Stimulated activated CD8-positive, alpha-beta memory T cell treated with anti-CD3 and anti-CD28 coated beads, Interleukin-4, amount 100 ng/mL, for 4 hours (primary cell): ENCODE measurements at regions not wholly inside any gene's neighbourhood (a gene's known extent, or its start where the extent isn't known, plus 50 kb on each side); places are given as distances from the start of the nearest gene placed in this dataset.
"Not testable (repeated sequence)": the region's sequence is repeated elsewhere in the genome, so short reads cannot be mapped to it uniquely, and the experiment has no call there.

Source experiments
- DNase-seq, 2 donors: peaks; one replicate each; pipeline ENCODE4 v3.0.0-alpha.2; 2020; ENCODE audit warnings: low read depth in 2 of 2, low spot score in 1 of 2

DNA sequence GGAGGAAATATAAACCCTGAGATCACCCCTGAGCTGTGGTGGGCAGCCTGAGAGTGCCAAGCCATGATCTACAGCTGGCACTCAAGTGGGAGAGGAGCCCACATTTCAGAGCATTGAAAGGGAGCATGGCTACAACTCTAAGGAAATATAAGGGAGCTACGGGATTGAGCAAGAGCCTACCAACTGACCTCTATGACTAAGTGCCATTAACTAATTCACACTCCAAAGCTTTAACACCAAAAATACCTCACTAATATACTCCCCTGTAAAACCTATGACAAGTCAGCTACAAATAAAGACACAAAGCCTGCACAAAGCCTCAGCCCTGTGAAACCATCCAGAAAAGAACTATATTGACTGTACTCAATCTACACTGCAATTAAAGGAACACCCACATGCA, 286.8 kb upstream of the RPS23 start:
- no peak for DNase-seq

GRCh38 chr5:82563745-82564144, 285.6 kb upstream of the RPS23 start:
- no peak for DNase-seq

DNA sequence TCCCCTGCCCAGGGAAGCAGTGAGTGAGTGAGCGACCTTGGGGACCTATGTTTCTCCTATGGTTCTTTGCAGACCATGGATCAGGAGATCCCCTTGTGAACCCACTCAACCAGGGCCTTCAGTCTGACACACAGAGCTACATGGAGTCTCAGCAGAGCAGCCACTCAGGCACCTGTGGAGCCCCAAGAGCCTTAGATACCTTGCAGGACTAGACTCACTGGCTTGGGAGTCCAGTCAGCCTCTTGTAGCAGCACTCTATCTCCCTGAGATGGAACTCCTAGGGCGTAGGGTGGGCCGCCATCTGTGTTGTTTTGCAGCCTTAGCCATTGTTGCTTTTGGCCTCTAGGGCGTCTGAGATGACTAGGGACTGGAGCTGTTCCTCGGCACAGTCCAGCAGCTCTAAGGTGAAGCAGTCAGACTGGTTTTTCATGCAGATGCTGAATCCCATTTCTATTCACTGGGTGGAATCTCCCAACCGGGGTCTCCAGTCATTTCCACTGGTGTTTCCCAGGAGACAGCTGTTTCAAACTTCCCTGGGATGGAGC, 284.6 kb upstream of the RPS23 start:
- DNase-seq: no peak

- no peak for DNase-seq
Observed at GRCh38 chr5:82561797-82562196, 283.6 kb upstream of the RPS23 start.

- DNase-seq: no peak
Observed at GRCh38 chr5:82560969-82561368, 282.8 kb upstream of the RPS23 start.

- DNase-seq: no peak
Observed at GRCh38 chr5:82560561-82560960, 282.4 kb upstream of the RPS23 start.

- no peak for DNase-seq
Observed at GRCh38 chr5:82551840-82552385, 273.8 kb upstream of the RPS23 start.

- DNase-seq: no peak
Observed at GRCh38 chr5:82551192-82551591, 273.0 kb upstream of the RPS23 start.

GRCh38 chr5:82549263-82549662, 271.1 kb upstream of the RPS23 start:
- no peak for DNase-seq

- DNase-seq: no peak
Observed at GRCh38 chr5:82544004-82544403, 265.9 kb upstream of the RPS23 start.

DNA sequence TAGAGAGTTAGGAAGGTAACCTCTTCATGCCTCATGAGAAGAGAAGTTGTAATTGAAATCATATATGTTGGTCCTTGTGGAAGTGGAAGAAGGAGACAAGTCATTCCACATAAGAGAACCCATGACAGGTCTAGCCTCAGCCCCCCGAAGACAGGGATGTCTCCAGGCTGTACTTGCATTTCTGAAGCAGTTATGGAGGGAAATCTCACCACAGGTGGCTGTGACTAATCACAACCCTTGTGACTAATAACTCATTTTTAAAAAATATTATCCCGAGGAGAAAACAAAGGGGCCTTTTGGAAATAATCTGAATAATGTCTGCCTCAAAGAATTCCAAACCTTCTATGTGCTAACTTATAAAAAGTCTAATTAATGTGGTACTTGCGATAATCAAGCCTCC, 262.1 kb upstream of the RPS23 start:
- no peak for DNase-seq

- no peak for DNase-seq
Observed at GRCh38 chr5:82538339-82539034, 260.3 kb upstream of the RPS23 start.

DNA sequence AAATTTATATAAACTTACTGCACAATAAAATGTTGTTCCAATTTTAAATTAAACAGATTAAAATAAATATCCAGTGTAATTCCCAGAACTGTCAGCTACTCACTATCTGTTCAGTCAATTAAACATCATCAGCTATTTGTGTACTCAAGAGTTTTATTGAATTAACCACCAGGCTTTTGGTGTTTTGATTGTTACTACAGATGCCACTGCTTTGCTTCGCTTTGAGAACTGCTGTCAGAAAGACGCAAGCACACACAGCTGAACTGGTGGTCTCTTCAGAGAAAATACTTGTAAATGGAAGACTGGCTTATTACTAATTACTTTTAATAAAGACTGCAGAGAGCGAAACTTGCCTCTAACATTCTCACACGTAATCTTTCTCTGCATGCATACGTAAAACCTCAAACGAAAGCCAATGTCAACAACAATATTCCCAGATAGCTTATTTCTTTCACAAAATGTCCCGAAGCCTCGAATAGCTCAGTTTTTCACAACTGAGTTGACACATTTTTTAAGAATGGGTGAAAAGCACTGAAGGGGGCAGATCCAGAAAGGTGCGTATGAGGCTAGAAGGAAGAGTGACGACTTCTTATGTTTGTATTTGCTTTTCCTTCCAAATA, 259.6 kb upstream of the RPS23 start:
- no peak for DNase-seq

GRCh38 chr5:82534986-82535385, 256.8 kb upstream of the RPS23 start:
- DNase-seq: no peak

DNA sequence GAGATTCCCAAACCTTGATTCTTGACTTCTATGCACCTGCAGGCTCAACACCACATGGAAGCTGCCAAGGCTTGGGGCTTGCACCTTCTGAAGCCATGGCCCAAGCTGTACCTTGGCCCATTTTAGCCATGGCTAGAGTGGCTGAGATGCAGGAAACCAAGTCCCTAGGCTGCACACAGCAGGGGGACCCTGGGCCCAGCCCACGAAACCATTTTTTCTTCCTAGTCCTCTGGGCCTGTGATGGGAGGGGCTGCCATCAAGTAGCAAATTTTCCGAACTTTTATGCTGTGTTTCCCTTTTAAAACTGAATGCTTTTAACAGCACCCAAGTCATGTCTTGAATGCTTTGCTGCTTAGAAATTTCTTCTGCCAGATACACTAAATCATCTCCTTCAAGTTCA, 253.9 kb upstream of the RPS23 start:
- not testable (repeated sequence) for DNase-seq

DNA sequence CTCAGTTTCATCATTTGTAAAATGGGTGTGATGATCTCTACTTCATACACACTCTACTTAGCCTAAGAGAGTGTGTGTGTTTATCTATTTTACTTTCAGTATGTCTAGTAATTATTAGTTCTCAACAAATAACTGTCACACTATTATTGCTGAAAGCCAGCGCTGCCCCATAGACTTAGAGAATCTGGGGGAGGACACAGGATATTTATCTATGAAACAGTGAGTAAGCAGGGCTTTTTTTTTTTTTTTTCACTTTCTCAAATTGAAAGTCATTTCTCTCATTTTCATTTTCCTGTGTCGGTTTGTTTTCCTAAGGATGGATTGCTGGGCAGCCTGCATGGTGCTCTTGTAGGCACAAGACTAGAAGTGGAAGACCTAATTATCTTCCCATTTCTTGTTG, 248.4 kb upstream of the RPS23 start:
- no peak for DNase-seq

- no peak for DNase-seq
Observed at GRCh38 chr5:82525626-82526025, 247.5 kb upstream of the RPS23 start.

- no peak for DNase-seq
Observed at GRCh38 chr5:82523633-82524032, 245.5 kb upstream of the RPS23 start.

- no peak for DNase-seq
Observed at GRCh38 chr5:82522897-82523296, 244.7 kb upstream of the RPS23 start.

- DNase-seq: no peak
Observed at GRCh38 chr5:82521431-82522051, 243.4 kb upstream of the RPS23 start.

DNA sequence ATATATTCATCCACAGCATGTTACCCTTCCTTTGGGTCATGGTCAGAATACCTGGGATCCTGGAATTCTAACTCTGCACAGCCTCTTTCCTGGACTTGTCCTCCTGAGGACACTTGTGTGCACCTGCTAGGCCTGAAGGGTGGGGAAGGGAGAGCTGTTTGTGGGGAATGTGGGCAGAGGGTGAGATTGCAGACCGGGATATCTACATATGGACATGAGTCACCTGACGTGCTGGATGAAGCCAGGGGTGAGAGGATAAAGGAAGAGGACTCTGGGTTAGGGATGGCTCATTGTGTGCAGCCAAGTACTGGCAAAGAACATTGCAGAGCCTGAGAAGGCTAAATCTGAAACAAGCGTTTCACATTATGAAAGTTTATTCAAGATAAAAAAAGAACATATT, 241.4 kb upstream of the RPS23 start:
- DNase-seq: no peak

- no peak for DNase-seq
Observed at GRCh38 chr5:82517544-82518075, 239.5 kb upstream of the RPS23 start.
